GM12891 (cell line): ENCODE measurements at regions not wholly inside any gene's neighbourhood (a gene's known extent, or its start where the extent isn't known, plus 50 kb on each side); places are given as distances from the start of the nearest gene placed in this dataset.

Experiments
- POLR2AphosphoS5 ChIP-seq: IDR thresholded peaks from 2 replicates; pipeline ENCODE4 v1.6.1; 2011; ENCODE audit warnings: low read depth, low read length, control low read depth
- SPI1 ChIP-seq: IDR thresholded peaks from 2 replicates; pipeline ENCODE4 v1.6.1; 2011; ENCODE audit warnings: low read depth, low read length, control low read depth

- no peak for TF ChIP-seq POLR2AphosphoS5
- no peak for TF ChIP-seq SPI1
Observed at GRCh38 chrX:39935411-39936064, 162.2 kb downstream of the BCOR start.
